Stomach (tissue), 8 donors: ENCODE measurements at regions not wholly inside any gene's neighbourhood (a gene's known extent, or its start where the extent isn't known, plus 50 kb on each side); places are given as distances from the start of the nearest gene placed in this dataset.

ENCODE experiments used
- DNase-seq, 2 donors: peaks; one replicate each; pipeline versions ENCODE4 v3.0.0 to v3.0.0-alpha.2; 2013 to 2019
- H3K27ac ChIP-seq, 5 donors: fragments of 200-600 bp in 4 of 5; sonication (generic) in 4 of 5; one replicate each; pipeline ENCODE4 v1.5.1; 2013 to 2019; ENCODE audit warnings: mild to moderate bottlenecking in 1 of 5, moderate library complexity in 1 of 5
- H3K27me3 ChIP-seq, 3 donors: fragments of 200-600 bp; sonication (generic); one replicate each; pipeline ENCODE4 v1.5.1; 2017 to 2019; ENCODE audit warnings: mixed run types in 1 of 3
- H3K36me3 ChIP-seq, 4 donors: fragments of 200-600 bp; sonication (generic); 1 replicate in 3 of 4; 2 replicates in 1 of 4; pipeline ENCODE4 v1.5.1; 2016 to 2019
- H3K4me1 ChIP-seq, 4 donors: fragments of 200-600 bp; sonication (generic); one replicate each; pipeline ENCODE4 v1.5.1; 2016 to 2019
- H3K4me3 ChIP-seq, 4 donors: fragments of 200-600 bp; sonication (generic) in 3 of 4; one replicate each; pipeline ENCODE4 v1.5.1; 2016 to 2019; ENCODE audit warnings: mild to moderate bottlenecking in 1 of 4
- H3K9me3 ChIP-seq, 4 donors: fragments of 200-600 bp; sonication (generic); one replicate each; pipeline ENCODE4 v1.5.1; 2016 to 2019
- EP300 ChIP-seq: sonication (generic); formaldehyde crosslinking; IDR thresholded peaks from one replicate; pipeline ENCODE4 v1.6.1; 2017; ENCODE audit warnings: antibody characterized with exemption
- POLR2A ChIP-seq, 4 donors: fragments of 450-650 bp; IDR thresholded peaks; one replicate each; pipeline ENCODE4 v1.6.1; 2016; ENCODE audit warnings: antibody characterized with exemption in 4 of 4, control low read depth in 2 of 4, mild to moderate bottlenecking in 1 of 4, moderate library complexity in 1 of 4
- POLR2AphosphoS5 ChIP-seq, 3 donors: sonication (generic); formaldehyde crosslinking; IDR thresholded peaks; one replicate each; pipeline ENCODE4 v1.6.1; 2016; ENCODE audit warnings: antibody characterized with exemption in 3 of 3
- WGBS, 5 donors: extraction: QIAGEN DNeasy Blood & Tissue Kit in 3 of 5; methylation state at CpG; one replicate each; pipeline versions ENCODE4 v1.1.5 to v1.1.7; 2013 to 2018; 5-methylcytosine and 5-hydroxymethylcytosine counted together
- intact Hi-C: fragments of 100-400 bp; cut with DNase I; formaldehyde crosslinking; loops from one replicate; pipeline ENCODE4 v1.15.1; 2023; ENCODE audit warnings: low total_unique reads
- TF ChIP-seq, protein P1 (sequence below), 7 experiments: fragments of 450-650 bp in 4 of 7; fragments of 200-600 bp in 3 of 7; sonication (generic) in 3 of 7; IDR thresholded peaks; one replicate each; pipeline ENCODE4 v1.5.1; 2016 to 2019; ENCODE audit warnings: antibody characterized with exemption in 7 of 7, control low read depth in 2 of 7, mild to moderate bottlenecking in 1 of 7
- donor health status: healthy with polysubstance abuse.
- donor health status: Bipolar disorder and iron deficiency.
- donor health status: healthy.

GRCh38 chr18:76055025-76055424 lies 440.0 kb downstream of the ZNF516 start:
- intact Hi-C loops = no loop called here
- Histone ChIP-seq H3K9me3 (no peaks in the 10 kb centered on the region), H3K4me3 (no peak overlapping the region), H3K27me3 (no peaks in the 10 kb centered on the region), H3K27ac (no peak overlapping the region), H3K4me1 (no peaks in the 10 kb centered on the region), H3K36me3 (no peaks in the 10 kb centered on the region)
- no peak for DNase-seq
- TF ChIP-seq POLR2A (IDR thresholded peaks at IDR 0.05) = no peak
- TF ChIP-seq, protein P1, sequence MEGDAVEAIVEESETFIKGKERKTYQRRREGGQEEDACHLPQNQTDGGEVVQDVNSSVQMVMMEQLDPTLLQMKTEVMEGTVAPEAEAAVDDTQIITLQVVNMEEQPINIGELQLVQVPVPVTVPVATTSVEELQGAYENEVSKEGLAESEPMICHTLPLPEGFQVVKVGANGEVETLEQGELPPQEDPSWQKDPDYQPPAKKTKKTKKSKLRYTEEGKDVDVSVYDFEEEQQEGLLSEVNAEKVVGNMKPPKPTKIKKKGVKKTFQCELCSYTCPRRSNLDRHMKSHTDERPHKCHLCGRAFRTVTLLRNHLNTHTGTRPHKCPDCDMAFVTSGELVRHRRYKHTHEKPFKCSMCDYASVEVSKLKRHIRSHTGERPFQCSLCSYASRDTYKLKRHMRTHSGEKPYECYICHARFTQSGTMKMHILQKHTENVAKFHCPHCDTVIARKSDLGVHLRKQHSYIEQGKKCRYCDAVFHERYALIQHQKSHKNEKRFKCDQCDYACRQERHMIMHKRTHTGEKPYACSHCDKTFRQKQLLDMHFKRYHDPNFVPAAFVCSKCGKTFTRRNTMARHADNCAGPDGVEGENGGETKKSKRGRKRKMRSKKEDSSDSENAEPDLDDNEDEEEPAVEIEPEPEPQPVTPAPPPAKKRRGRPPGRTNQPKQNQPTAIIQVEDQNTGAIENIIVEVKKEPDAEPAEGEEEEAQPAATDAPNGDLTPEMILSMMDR (IDR thresholded peaks at IDR 0.05) = no peak
- TF ChIP-seq EP300 = no peak
- WGBS, 5 donors = 82 to 93% (median 92%) methylated on average over 9 of the region's 9 CpGs

GRCh38 chr18:76054156-76054555 lies 440.9 kb downstream of the ZNF516 start:
- no peak overlapping the region for H3K27ac ChIP-seq
- no peaks in the 10 kb centered on the region for H3K9me3 ChIP-seq
- H3K4me3 ChIP-seq = no peak overlapping the region
- DNase-seq = no peak
- intact Hi-C loops = no loop called here
- H3K4me1 ChIP-seq = no peaks in the 10 kb centered on the region
- H3K27me3 ChIP-seq = no peaks in the 10 kb centered on the region
- no peaks in the 10 kb centered on the region for H3K36me3 ChIP-seq
- TF ChIP-seq POLR2A (IDR thresholded peaks at IDR 0.05) = no peak
- no peak for TF ChIP-seq POLR2AphosphoS5 (IDR thresholded peaks at IDR 0.05)
- TF ChIP-seq, protein P1 (IDR thresholded peaks at IDR 0.05) = no peak
- TF ChIP-seq EP300 = no peak
- 71 to 79% (median 76%) methylated on average over 5 of the region's 5 CpGs for WGBS, 5 donors

GRCh38 chr18:76053551-76053950 lies 441.5 kb downstream of the ZNF516 start:
- DNase-seq = no peak
- Histone ChIP-seq H3K27me3 (no peaks in the 10 kb centered on the region), H3K4me3 (no peak overlapping the region), H3K36me3 (no peaks in the 10 kb centered on the region), H3K4me1 (no peaks in the 10 kb centered on the region), H3K9me3 (no peaks in the 10 kb centered on the region), H3K27ac (no peak overlapping the region)
- TF ChIP-seq POLR2A (IDR thresholded peaks at IDR 0.05) = no peak
- TF ChIP-seq EP300 = no peak
- TF ChIP-seq, protein P1 (IDR thresholded peaks at IDR 0.05) = no peak
- no peak for TF ChIP-seq POLR2AphosphoS5 (IDR thresholded peaks at IDR 0.05)
- intact Hi-C loops = no loop called here
- WGBS, 5 donors = 85 to 93% (median 90%) methylated on average over 8 of the region's 8 CpGs

DNA sequence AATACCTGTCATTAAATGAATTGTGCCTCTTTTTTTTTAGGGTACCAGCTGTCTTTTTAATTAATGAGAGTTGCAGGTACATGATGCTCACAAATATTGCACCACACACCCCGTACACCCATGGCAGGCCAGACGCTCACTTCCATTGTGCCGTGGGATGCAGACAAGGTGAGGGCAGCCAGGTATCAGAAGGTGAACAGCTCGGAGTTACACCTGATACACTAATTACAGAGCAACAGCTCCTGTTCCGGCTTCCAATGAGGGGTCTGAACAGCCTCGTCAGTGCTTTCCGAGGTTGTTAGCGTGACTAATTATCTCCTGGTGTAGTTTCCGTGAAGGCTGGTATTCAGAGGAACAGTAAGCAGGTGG lies 442.8 kb downstream of the ZNF516 start:
- H3K4me1 ChIP-seq = no peaks in the 10 kb centered on the region
- WGBS, 5 donors = 83 to 87% (median 85%) methylated on average over 9 of the region's 9 CpGs

More for the DNA sequence above, 442.8 kb downstream of the ZNF516 start:
- no peak for DNase-seq
- no peak overlapping the region for H3K4me3 ChIP-seq
- H3K27ac ChIP-seq = no peak overlapping the region
- intact Hi-C loops = no loop called here
- no peak for TF ChIP-seq EP300
- TF ChIP-seq POLR2A (IDR thresholded peaks at IDR 0.05) = no peak
- TF ChIP-seq, protein P1 (IDR thresholded peaks at IDR 0.05) = no peak
- TF ChIP-seq POLR2AphosphoS5 (IDR thresholded peaks at IDR 0.05) = no peak
- H3K27me3 ChIP-seq = no peaks in the 10 kb centered on the region
- H3K9me3 ChIP-seq = no peaks in the 10 kb centered on the region
- no peaks in the 10 kb centered on the region for H3K36me3 ChIP-seq
